ENCODE measurements at regions not wholly inside any gene's neighbourhood (a gene's known extent, or its start where the extent isn't known, plus 50 kb on each side); places are given as distances from the start of the nearest gene placed in this dataset.

DNA sequence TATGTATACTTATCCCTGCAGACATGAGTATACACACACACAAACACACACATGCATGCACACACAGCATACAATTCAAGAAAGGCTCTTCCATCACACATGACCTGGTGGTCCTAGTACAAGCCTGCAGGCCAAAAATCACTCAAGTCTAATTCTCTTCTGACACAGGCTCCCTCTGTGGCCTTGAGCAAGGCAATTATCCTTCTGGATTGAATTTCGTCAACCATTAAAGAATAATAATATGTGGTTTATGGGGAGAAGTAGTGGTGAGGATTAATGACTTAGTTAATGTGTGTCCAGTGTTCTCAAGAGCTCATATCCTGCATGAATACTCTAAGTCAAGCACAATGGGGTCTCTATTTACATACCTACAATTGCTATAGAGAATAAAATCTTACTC, 161.8 kb upstream of the KIAA1217 start:
- no peaks in the 10 kb centered on the region for H3K36me3 ChIP-seq (ENCODE audit: insufficient read depth, low read length)
- H3K9ac ChIP-seq (ENCODE audit: low read depth, low read length, poor library complexity, severe bottlenecking), result no peak overlapping the region
- no peak overlapping the region for H2AFZ ChIP-seq (ENCODE audit: low read length)
- no peak overlapping the region for H3K4me3 ChIP-seq (ENCODE audit: low read length, poor library complexity, severe bottlenecking)
- H3K27me3 ChIP-seq (ENCODE audit: insufficient read depth, low read length, poor library complexity, severe bottlenecking), result no peaks in the 10 kb centered on the region
- no peaks in the 10 kb centered on the region for H3K79me2 ChIP-seq (ENCODE audit: insufficient read depth, low read length)
- H3K4me2 ChIP-seq (ENCODE audit: low read depth, low read length, poor library complexity, severe bottlenecking), result no peak overlapping the region
- H3K4me1 ChIP-seq (ENCODE audit: insufficient read depth, low read length, poor library complexity, severe bottlenecking), result no peaks in the 10 kb centered on the region
- no peaks in the 10 kb centered on the region for H3K9me2 ChIP-seq (replicated peaks; ENCODE audit: low read depth, low read length)
- TF ChIP-seq EZH2phosphoT487 (IDR thresholded peaks at IDR 0.05; ENCODE audit: borderline replicate concordance) (no peak), CTCF (conservative IDR thresholded peaks at IDR 0.05; ENCODE audit: low read length) (no peak)
- no peaks in the 10 kb centered on the region for H3F3A ChIP-seq (ENCODE audit: low read depth)
- H4K20me1 ChIP-seq (ENCODE audit: insufficient read depth, low read length, poor library complexity, severe bottlenecking), result no peaks in the 10 kb centered on the region
- no peaks in the 10 kb centered on the region for H3K9me3 ChIP-seq (ENCODE audit: insufficient read depth, low read depth, low read length)

DNA sequence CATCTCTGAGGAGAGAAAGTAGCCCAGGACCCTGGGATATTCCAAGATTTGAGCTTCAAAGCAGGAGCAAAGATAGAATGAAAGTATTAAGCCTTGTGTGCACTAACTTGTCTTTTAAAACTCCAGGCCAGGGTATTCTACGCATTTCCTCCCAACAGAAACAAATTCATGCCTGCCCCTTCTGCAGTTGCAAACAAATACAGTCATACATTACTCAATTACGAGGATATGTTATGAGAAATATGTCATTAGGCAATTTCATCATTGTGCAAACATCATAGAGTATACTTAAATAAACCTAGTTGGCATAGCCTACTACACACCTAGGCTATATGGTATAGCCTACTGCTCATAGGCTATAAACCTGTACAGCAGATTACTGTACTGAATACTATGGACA, 154.5 kb upstream of the KIAA1217 start:
- no peak for TF ChIP-seq EZH2phosphoT487 (IDR thresholded peaks at IDR 0.05; ENCODE audit: borderline replicate concordance)
- Histone ChIP-seq H3K9ac (ENCODE audit: low read depth, low read length, poor library complexity, severe bottlenecking) (no peak overlapping the region), H3K9me2 (replicated peaks; ENCODE audit: low read depth, low read length) (no peaks in the 10 kb centered on the region), H3K27me3 (ENCODE audit: insufficient read depth, low read length, poor library complexity, severe bottlenecking) (no peaks in the 10 kb centered on the region), H3K4me3 (ENCODE audit: low read length, poor library complexity, severe bottlenecking) (no peak overlapping the region), H3K79me2 (ENCODE audit: insufficient read depth, low read length) (no peaks in the 10 kb centered on the region), H3K9me3 (ENCODE audit: insufficient read depth, low read depth, low read length) (no peaks in the 10 kb centered on the region), H3K4me2 (ENCODE audit: low read depth, low read length, poor library complexity, severe bottlenecking) (no peak overlapping the region), H3F3A (ENCODE audit: low read depth) (no peaks in the 10 kb centered on the region), H3K4me1 (ENCODE audit: insufficient read depth, low read length, poor library complexity, severe bottlenecking) (no peaks in the 10 kb centered on the region), H2AFZ (ENCODE audit: low read length) (no peak overlapping the region), H3K36me3 (ENCODE audit: insufficient read depth, low read length) (no peaks in the 10 kb centered on the region), H4K20me1 (ENCODE audit: insufficient read depth, low read length, poor library complexity, severe bottlenecking) (no peaks in the 10 kb centered on the region)

DNA sequence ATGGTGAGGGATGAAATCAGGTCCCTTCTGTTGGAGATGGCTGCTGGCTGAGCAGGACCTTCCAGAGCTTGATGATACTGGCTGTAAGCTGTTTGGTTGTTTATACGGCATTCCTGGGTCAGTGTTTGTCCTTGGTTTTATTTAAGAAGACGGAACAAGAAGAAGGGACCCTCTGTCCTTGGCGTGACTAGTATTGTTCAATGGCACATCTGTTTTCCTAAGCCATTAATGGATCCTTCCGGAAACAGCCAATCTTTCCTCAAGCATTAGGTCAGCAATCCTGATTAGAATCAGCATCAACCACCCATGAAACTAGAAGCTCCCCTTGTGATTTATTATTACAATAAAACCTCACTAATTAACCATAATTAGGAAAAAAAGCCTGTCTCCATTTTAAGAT, 128.7 kb upstream of the KIAA1217 start:
- Histone ChIP-seq H4K20me1 (ENCODE audit: insufficient read depth, low read length, poor library complexity, severe bottlenecking) (no peaks in the 10 kb centered on the region), H3K27me3 (ENCODE audit: insufficient read depth, low read length, poor library complexity, severe bottlenecking) (no peaks in the 10 kb centered on the region), H3K36me3 (ENCODE audit: insufficient read depth, low read length) (no peaks in the 10 kb centered on the region), H3K9me2 (replicated peaks; ENCODE audit: low read depth, low read length) (no peaks in the 10 kb centered on the region), H3K9me3 (ENCODE audit: insufficient read depth, low read depth, low read length) (no peaks in the 10 kb centered on the region), H3K79me2 (ENCODE audit: insufficient read depth, low read length) (no peaks in the 10 kb centered on the region), H3F3A (ENCODE audit: low read depth) (no peaks in the 10 kb centered on the region), H3K9ac (ENCODE audit: low read depth, low read length, poor library complexity, severe bottlenecking) (no peak overlapping the region), H3K4me1 (ENCODE audit: insufficient read depth, low read length, poor library complexity, severe bottlenecking) (peaks cover 5% of the 10 kb centered on the region), H3K4me2 (ENCODE audit: low read depth, low read length, poor library complexity, severe bottlenecking) (no peak overlapping the region), H3K4me3 (ENCODE audit: low read length, poor library complexity, severe bottlenecking) (no peak overlapping the region), H2AFZ (ENCODE audit: low read length) (no peak overlapping the region)
- TF ChIP-seq EZH2phosphoT487 (IDR thresholded peaks at IDR 0.05; ENCODE audit: borderline replicate concordance), result no peak
- TF ChIP-seq CTCF (conservative IDR thresholded peaks at IDR 0.05; ENCODE audit: low read length), result no peak

DNA sequence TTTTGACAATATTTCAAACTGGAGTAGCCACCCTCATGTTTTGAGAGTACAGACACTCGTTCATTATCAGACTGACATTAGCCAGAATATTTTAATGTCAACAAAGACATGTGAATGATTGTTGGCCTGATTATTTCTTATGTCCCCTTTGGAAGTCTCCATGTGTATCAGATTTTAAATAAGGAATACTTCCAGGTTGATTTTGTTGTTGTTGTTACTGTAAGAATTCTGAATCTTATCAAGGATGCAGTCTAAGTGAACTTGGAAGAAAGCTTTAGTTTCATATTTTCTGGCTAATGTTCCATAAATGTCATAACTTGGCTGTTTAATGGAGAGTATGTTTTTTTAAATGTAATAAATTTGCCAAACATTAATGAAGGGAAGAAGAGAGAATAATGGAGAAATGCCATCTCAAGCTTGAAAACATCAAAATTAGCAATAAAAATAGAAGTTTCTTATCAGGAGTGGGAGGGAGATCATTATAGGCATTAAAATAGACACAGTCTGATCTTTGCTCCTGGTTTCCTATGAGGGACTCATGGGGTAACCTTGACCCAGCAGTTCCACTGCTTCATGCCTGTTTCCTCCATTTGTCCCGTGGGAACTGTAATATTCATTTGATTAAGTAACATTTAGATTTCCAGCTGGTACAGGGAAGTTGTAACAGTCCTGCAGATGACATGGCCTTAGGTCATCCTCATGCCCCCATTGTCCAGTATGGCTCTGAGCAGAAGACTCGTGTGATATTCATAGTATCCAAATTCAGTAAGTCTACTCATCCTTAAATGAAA, 122.4 kb upstream of the KIAA1217 start:
- no peak overlapping the region for H2AFZ ChIP-seq (ENCODE audit: low read length)
- peaks cover 5% of the 10 kb centered on the region for H3K4me1 ChIP-seq (ENCODE audit: insufficient read depth, low read length, poor library complexity, severe bottlenecking)
- H3K36me3 ChIP-seq (ENCODE audit: insufficient read depth, low read length), result no peaks in the 10 kb centered on the region
- no peak overlapping the region for H3K4me3 ChIP-seq (ENCODE audit: low read length, poor library complexity, severe bottlenecking)
- no peaks in the 10 kb centered on the region for H4K20me1 ChIP-seq (ENCODE audit: insufficient read depth, low read length, poor library complexity, severe bottlenecking)
- no peaks in the 10 kb centered on the region for H3K9me2 ChIP-seq (replicated peaks; ENCODE audit: low read depth, low read length)
- H3K9me3 ChIP-seq (ENCODE audit: insufficient read depth, low read depth, low read length), result no peaks in the 10 kb centered on the region
- H3K79me2 ChIP-seq (ENCODE audit: insufficient read depth, low read length), result no peaks in the 10 kb centered on the region
- H3K27me3 ChIP-seq (ENCODE audit: insufficient read depth, low read length, poor library complexity, severe bottlenecking), result no peaks in the 10 kb centered on the region
- H3K4me2 ChIP-seq (ENCODE audit: low read depth, low read length, poor library complexity, severe bottlenecking), result no peak overlapping the region
- H3K9ac ChIP-seq (ENCODE audit: low read depth, low read length, poor library complexity, severe bottlenecking), result no peak overlapping the region
- H3F3A ChIP-seq (ENCODE audit: low read depth), result no peaks in the 10 kb centered on the region
- no peak for TF ChIP-seq CTCF (conservative IDR thresholded peaks at IDR 0.05; ENCODE audit: low read length)
- TF ChIP-seq EZH2phosphoT487 (IDR thresholded peaks at IDR 0.05; ENCODE audit: borderline replicate concordance), result no peak
